ENCODE measurements at regions not wholly inside any gene's neighbourhood (a gene's known extent, or its start where the extent isn't known, plus 50 kb on each side); places are given as distances from the start of the nearest gene placed in this dataset.

GRCh38 chr3:67710396-67710795, 56.0 kb upstream of the SUCLG2 start:
- DNase-seq (ENCODE audit: low read depth): no peak
- no peak for TF ChIP-seq CTCF (IDR thresholded peaks at IDR 0.05; ENCODE audit: control insufficient read depth, insufficient read depth, low read depth, low read length, missing control alignments)
- H3K4me3 ChIP-seq (ENCODE audit: control insufficient read depth, low read depth, low read length): no peak overlapping the region

- no peak for TF ChIP-seq CTCF (IDR thresholded peaks at IDR 0.05; ENCODE audit: control insufficient read depth, insufficient read depth, low read depth, low read length, missing control alignments)
- H3K4me3 ChIP-seq (ENCODE audit: control insufficient read depth, low read depth, low read length): no peak overlapping the region
- DNase-seq (ENCODE audit: low read depth): no peak
Measured at GRCh38 chr3:67706934-67707333, 52.5 kb upstream of the SUCLG2 start.

- no peak for DNase-seq (ENCODE audit: low read depth)
- H3K4me3 ChIP-seq (ENCODE audit: control insufficient read depth, low read depth, low read length): no peak overlapping the region
- no peak for TF ChIP-seq CTCF (IDR thresholded peaks at IDR 0.05; ENCODE audit: control insufficient read depth, insufficient read depth, low read depth, low read length, missing control alignments)
Measured at GRCh38 chr3:67704322-67704721, 49.9 kb upstream of the SUCLG2 start.

Measured in AG09309 (cell line).